HCT116 (cell line): ENCODE measurements at regions not wholly inside any gene's neighbourhood (a gene's known extent, or its start where the extent isn't known, plus 50 kb on each side); places are given as distances from the start of the nearest gene placed in this dataset.

ENCODE experiments used
- ATAC-seq: fragments of 200-7000 bp; cut with Tn5 transposase; 2 replicates; pipeline ENCODE4 v1.9.1; 2020; ENCODE audit warnings: mild to moderate bottlenecking, moderate library complexity
- BruUV-seq: library from RNA; stranded (reverse); fragments of 400-500 nt; replicated peaks from 2 replicates; lab custom pipeline; 2021; lab: Mats Ljungman, UMichigan
- CTCF ChIA-PET: fragments of 300-600 bp; sonication (Branson Sonifier 250); formaldehyde crosslinking; loops from one replicate; lab custom pipeline; 2021; ENCODE audit warnings: antibody characterized with exemption; lab: Charles Lee
- POLR2A ChIA-PET: fragments of 300-600, 350-600 bp; sonication (Branson Sonifier 250); formaldehyde crosslinking; loops from one replicate; lab custom pipeline; 2021; ENCODE audit warnings: antibody characterized with exemption; lab: Charles Lee
- RAD21 ChIA-PET, 2 experiments: fragments of 300-600 bp; sonication (Branson Sonifier 250); formaldehyde crosslinking; loops; one replicate each; lab custom pipeline; 2023; ENCODE audit warnings: low total read pairs in 2 of 2; ENCODE audit not compliant: uncharacterized antibody in 2 of 2, unreplicated experiment in 2 of 2, low non-redundant PET in 1 of 2; lab: Charles Lee
- DNase-seq: peaks from one replicate; pipeline ENCODE4 v3.0.0-alpha.2; 2010; ENCODE audit warnings: low read depth, low spot score
- H2AFZ ChIP-seq: fragments of 200-600 bp; shearing (Covaris generic), sonication (generic); 2 replicates; pipeline ENCODE4 v1.6.1; 2017; ENCODE audit warnings: low read depth, mixed run types, mixed read lengths, antibody characterized with exemption, low read length; ENCODE audit not compliant: poor library complexity, severe bottlenecking
- H3K27ac ChIP-seq: 2 replicates; pipeline ENCODE4 v1.5.1; 2012; ENCODE audit warnings: low read depth, low read length
- H3K27me3 ChIP-seq: fragments of 200-600 bp; sonication (generic); 2 replicates; pipeline ENCODE4 v1.6.1; 2016; ENCODE audit warnings: mixed run types, low read length, mixed read lengths; ENCODE audit not compliant: insufficient read depth
- H3K36me3 ChIP-seq, 2 experiments: fragments of 200-500 bp in 1 of 2; fragments of 200-600 bp in 1 of 2; sonication (Bioruptor generic) in 1 of 2; sonication (generic) in 1 of 2; 2 replicates each; pipeline versions ENCODE4 v1.5.1 to v1.6.1; 2014 to 2016; ENCODE audit warnings: low read length in 2 of 2, inconsistent platforms in 1 of 2, mixed read lengths in 1 of 2, mixed run types in 1 of 2; ENCODE audit not compliant: insufficient read depth in 2 of 2, control insufficient read depth in 1 of 2
- H3K4me1 ChIP-seq, 2 experiments: fragments of 200-600 bp in 1 of 2; sonication (generic) in 1 of 2; 2 replicates each; pipeline versions ENCODE4 v1.5.1 to v1.6.1; 2012 to 2017; ENCODE audit warnings: low read length in 2 of 2, inconsistent platforms in 1 of 2, mild to moderate bottlenecking in 1 of 2, mixed read lengths in 1 of 2, mixed run types in 1 of 2, moderate library complexity in 1 of 2; ENCODE audit not compliant: insufficient read depth in 2 of 2, control insufficient read depth in 1 of 2
- H3K4me2 ChIP-seq: fragments of 200-600 bp; sonication (generic); 2 replicates; pipeline ENCODE4 v1.6.1; 2017; ENCODE audit warnings: mixed run types, low read length, mixed read lengths
- H3K4me3 ChIP-seq, 2 experiments: fragments of 200-600 bp in 1 of 2; sonication (generic) in 1 of 2; replicated peaks in 1 of 2; 2 replicates each; pipeline ENCODE4 v1.5.1; 2011 to 2016; ENCODE audit warnings: low read length in 2 of 2, control low read depth in 1 of 2, low read depth in 1 of 2, mild to moderate bottlenecking in 1 of 2, mixed read lengths in 1 of 2, mixed run types in 1 of 2
- H3K79me2 ChIP-seq: fragments of 200-600 bp; sonication (generic); 2 replicates; pipeline ENCODE4 v1.6.1; 2017; ENCODE audit warnings: mild to moderate bottlenecking, mixed run types, low read length, moderate library complexity, mixed read lengths; ENCODE audit not compliant: insufficient read depth
- H3K9ac ChIP-seq: fragments of 200-600 bp; sonication (generic); 2 replicates; pipeline ENCODE4 v1.6.1; 2016; ENCODE audit warnings: low read length, mixed read lengths
- H3K9me2 ChIP-seq: fragments of 200-600 bp; sonication (generic), shearing (Covaris generic); 2 replicates; pipeline ENCODE4 v1.6.1; 2017; ENCODE audit warnings: mixed run types, mild to moderate bottlenecking, moderate library complexity; ENCODE audit not compliant: insufficient read depth
- H3K9me3 ChIP-seq, 2 experiments: fragments of 200-500 bp in 1 of 2; fragments of 200-600 bp in 1 of 2; sonication (Bioruptor generic) in 1 of 2; sonication (generic) in 1 of 2; 2 replicates each; pipeline ENCODE4 v1.6.1; 2014 to 2017; ENCODE audit warnings: low read length in 2 of 2, mixed read lengths in 2 of 2, inconsistent platforms in 1 of 2, low read depth in 1 of 2, mild to moderate bottlenecking in 1 of 2, mixed run types in 1 of 2, moderate library complexity in 1 of 2; ENCODE audit not compliant: control insufficient read depth in 1 of 2, insufficient read depth in 1 of 2
- H4K20me1 ChIP-seq: fragments of 200-600 bp; sonication (generic), shearing (Covaris generic); 2 replicates; pipeline ENCODE4 v1.6.1; 2017; ENCODE audit warnings: mixed run types, mild to moderate bottlenecking, moderate library complexity; ENCODE audit not compliant: insufficient read depth
- EZH2 ChIP-seq: fragments of 200-600 bp; sonication (generic); IDR thresholded peaks from 2 replicates; pipeline ENCODE4 v1.6.1; 2017; ENCODE audit warnings: antibody characterized with exemption, mixed run types
- JUND ChIP-seq: IDR thresholded peaks from 2 replicates; pipeline ENCODE4 v1.6.1; 2012
- RAD21 ChIP-seq: IDR thresholded peaks from 2 replicates; pipeline ENCODE4 v1.6.1; 2012; ENCODE audit warnings: low read depth, mild to moderate bottlenecking
- TCF7L2 ChIP-seq: IDR thresholded peaks from 2 replicates; pipeline ENCODE4 v1.7.0; 2011; ENCODE audit warnings: borderline replicate concordance, inconsistent platforms; ENCODE audit not compliant: insufficient read depth, insufficient read length; ENCODE audit errors: extremely low read depth
- YY1 ChIP-seq: IDR thresholded peaks from 2 replicates; pipeline ENCODE4 v1.6.1; 2011; ENCODE audit warnings: low read length, low read depth, moderate library complexity, mild to moderate bottlenecking; ENCODE audit not compliant: insufficient replicate concordance; ENCODE audit errors: extremely low read depth
- ZFX ChIP-seq: fragments of 450-650 bp; IDR thresholded peaks from 2 replicates; pipeline ENCODE4 v1.6.1; 2017
- ZNF274 ChIP-seq: fragments of 200-500 bp; sonication (Bioruptor generic); IDR thresholded peaks from 2 replicates; pipeline ENCODE4 v1.6.1; 2014; ENCODE audit warnings: mild to moderate bottlenecking, low read depth, low read length, inconsistent platforms
- intact Hi-C: fragments of 100-400 bp; cut with micrococcal nuclease; formaldehyde crosslinking; loops from 2 replicates; pipeline ENCODE4 v1.10.0; 2022
- TF ChIP-seq, protein P1 (sequence below): IDR thresholded peaks from 2 replicates; pipeline ENCODE4 v1.6.1; 2012

GRCh38 chr13:27847669-27848068 is 55.4 kb downstream of the GSX1 start:
- no peaks in the 10 kb centered on the region for H3K79me2 ChIP-seq
- H3K27me3 ChIP-seq: no peaks in the 10 kb centered on the region
- H3K9ac ChIP-seq: no peak overlapping the region
- H3K4me2 ChIP-seq: no peak overlapping the region
- no peaks in the 10 kb centered on the region for H3K36me3 ChIP-seq
- no peak overlapping the region for H3K27ac ChIP-seq
- intact Hi-C loops: no loop called here
- DNase-seq: no peak
- no TSS peak for BruUV-seq
- H3K9me2 ChIP-seq: no peaks in the 10 kb centered on the region
- ChIA-PET POLR2A (no interaction called here), CTCF (no interaction called here), RAD21 (no interaction called here)
- no peaks in the 10 kb centered on the region; a peak in 1 of 4 replicates for H3K4me1 ChIP-seq
- H4K20me1 ChIP-seq: no peaks in the 10 kb centered on the region
- ATAC-seq: no peak
- no peak overlapping the region for H2AFZ ChIP-seq
- no peak overlapping the region for H3K4me3 ChIP-seq
- TF ChIP-seq EZH2 (no peak), YY1 (no peak), JUND (no peak), TCF7L2 (no peak)
- TF ChIP-seq, protein P1, sequence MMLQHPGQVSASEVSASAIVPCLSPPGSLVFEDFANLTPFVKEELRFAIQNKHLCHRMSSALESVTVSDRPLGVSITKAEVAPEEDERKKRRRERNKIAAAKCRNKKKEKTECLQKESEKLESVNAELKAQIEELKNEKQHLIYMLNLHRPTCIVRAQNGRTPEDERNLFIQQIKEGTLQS: no peak
- no peaks in the 10 kb centered on the region for H3K9me3 ChIP-seq

DNA sequence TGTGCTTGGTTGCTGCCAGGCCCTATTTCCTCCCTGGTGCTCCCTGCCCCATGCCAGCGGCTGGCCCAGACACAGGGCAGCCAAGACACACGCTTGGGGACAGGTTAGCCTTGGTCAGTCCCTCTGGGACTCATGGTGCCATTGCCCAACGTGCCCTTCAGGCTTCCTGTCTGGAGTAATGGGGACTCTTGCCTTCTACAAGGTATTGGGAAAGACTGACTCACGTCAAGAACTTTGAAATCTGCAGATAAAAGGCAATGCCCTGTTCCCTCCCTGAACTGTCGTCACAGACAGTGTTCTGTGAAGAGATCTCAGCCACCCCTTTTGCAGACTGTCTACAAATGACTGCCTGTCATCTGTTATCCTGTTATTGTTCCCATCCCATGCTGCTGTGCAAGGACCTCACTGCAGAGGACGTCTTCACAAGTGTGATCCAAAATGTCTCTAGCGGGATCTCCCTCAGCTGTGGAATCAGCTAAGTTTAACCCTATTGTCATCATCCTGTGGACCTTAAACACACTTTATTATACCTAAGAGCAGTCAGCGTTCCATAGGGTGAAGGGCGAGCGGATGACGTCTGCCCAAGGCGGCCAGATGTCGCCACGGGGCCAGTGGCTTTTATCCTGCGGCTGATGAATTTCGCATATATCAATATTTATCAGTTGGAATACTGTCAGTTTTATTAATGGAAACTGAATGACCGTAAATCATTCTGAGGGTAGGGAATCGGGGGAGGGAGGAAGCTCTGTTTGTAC is 59.0 kb downstream of the GSX1 start:
- Histone ChIP-seq H3K27ac (no peak overlapping the region), H3K4me2 (no peak overlapping the region), H3K9ac (no peak overlapping the region), H3K4me1 (peaks cover 0 to 5% of the 10 kb centered on the region in 2 experiments; a peak in 2 of 4 replicates), H3K36me3 (no peaks in the 10 kb centered on the region), H3K27me3 (no peaks in the 10 kb centered on the region), H3K79me2 (no peaks in the 10 kb centered on the region), H4K20me1 (no peaks in the 10 kb centered on the region), H3K9me3 (no peaks in the 10 kb centered on the region), H2AFZ (no peak overlapping the region), H3K9me2 (no peaks in the 10 kb centered on the region), H3K4me3 (no peak overlapping the region)
- DNase-seq: no peak
- ChIA-PET POLR2A (no interaction called here), CTCF (no interaction called here), RAD21 (no interaction called here)
- no peak for ATAC-seq
- TF ChIP-seq, protein P1: no peak
- no peak for TF ChIP-seq RAD21
- TF ChIP-seq ZFX: no peak
- no peak for TF ChIP-seq YY1
- TF ChIP-seq JUND: no peak
- no peak for TF ChIP-seq ZNF274
- intact Hi-C loops: no loop called here
- BruUV-seq: no TSS peak
